ENCODE measurements at regions not wholly inside any gene's neighbourhood (a gene's known extent, or its start where the extent isn't known, plus 50 kb on each side); places are given as distances from the start of the nearest gene placed in this dataset.
"Not testable (repeated sequence)": the region's sequence is repeated elsewhere in the genome, so short reads cannot be mapped to it uniquely, and the experiment has no call there.

DNA sequence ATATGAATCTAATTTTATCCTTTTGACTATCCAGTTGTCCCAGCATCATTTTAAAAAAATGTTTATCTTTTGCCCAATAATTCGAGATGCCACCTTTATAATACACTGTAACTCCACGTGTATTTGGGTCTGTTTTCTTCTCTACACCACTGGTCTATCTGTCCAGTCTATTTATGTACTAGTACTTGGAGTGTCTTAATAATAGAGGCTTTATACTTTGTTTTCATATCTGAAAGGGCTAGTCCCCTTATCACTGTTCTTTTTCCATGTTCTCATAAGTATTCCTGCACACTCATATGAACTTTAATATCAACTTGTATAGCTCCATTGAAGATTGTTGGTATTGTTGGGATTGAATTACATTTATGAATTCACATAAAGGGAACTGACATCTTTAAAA lies 101.1 kb upstream of the RMP24 start:
- DNase-seq: no peak

DNA sequence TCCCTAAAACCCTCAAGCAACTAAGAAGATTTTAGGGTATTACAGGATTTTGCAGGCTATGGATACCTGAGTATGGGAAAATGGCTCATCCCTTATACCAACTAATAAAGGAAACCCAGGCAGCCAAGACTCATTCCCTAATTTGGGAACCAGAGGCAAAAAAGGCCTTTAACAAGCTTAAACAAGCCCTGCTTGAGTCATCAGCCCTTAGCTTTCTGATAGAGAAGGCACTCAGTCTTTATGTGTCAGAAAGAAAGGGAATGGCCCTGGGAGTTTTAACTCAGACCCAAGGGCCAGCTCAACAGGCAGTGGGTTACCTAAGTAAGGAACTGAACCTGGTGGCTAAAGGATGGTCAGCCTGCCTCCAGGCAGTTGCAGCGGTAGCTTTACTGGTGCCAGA lies 96.9 kb upstream of the RMP24 start:
- no peak for DNase-seq

GRCh38 chr18:35876243-35876642 lies 96.2 kb upstream of the RMP24 start:
- DNase-seq: no peak

DNA sequence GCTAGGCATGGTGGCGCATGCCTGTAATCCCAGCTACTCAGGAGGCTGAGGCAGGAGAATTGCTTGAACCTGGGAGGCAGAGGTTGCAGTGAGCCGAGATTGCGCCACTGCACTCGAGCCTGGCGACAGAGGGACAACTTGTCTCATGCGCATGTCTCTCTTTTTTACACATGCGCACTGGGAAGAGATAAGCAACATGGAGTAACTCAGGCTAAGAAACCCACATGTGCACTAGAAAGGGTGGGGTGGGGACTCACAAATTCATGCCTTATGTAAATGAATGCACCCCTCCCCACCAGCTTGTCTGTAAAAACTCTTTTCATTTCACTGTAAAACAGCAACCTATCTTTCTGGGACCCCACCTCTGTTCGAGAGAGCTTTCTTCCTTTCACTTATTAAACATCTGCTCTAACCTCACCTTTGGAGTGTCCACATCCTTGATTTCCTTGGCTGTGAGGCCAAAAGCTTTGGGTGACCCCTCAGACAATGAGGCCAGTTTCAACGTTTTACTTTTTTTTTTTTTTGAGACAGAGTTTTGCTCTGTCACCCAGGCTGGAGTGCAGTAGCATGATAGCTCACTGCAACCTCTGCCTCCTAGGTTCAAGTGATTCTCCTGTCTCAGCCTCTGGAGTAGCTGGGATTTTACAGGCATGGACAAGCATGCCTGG lies 91.6 kb upstream of the RMP24 start:
- DNase-seq: no peak

DNA sequence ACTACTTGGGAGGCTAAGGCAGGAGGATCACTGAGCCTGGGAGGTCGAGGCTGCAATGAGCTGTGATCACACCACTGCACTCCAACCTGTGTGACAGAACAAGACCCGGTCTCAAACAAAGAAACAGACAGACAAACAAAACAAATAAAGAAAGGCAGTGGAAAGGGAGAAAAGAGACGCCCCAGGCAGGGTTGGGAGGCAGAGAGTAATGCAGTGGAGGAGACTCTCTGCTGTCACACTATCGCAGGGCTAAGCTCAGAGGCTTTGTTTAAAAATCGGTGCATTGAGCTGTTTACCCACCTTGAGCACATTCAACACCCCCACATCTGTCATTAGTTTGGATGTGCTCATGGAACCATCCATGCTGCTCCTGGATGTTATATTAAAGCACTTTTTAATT lies 84.2 kb upstream of the RMP24 start:
- peak in 1 of 51 donors; percentile 58 for DNase-seq

GRCh38 chr18:35889677-35890076 lies 82.8 kb upstream of the RMP24 start:
- no peak for DNase-seq

DNA sequence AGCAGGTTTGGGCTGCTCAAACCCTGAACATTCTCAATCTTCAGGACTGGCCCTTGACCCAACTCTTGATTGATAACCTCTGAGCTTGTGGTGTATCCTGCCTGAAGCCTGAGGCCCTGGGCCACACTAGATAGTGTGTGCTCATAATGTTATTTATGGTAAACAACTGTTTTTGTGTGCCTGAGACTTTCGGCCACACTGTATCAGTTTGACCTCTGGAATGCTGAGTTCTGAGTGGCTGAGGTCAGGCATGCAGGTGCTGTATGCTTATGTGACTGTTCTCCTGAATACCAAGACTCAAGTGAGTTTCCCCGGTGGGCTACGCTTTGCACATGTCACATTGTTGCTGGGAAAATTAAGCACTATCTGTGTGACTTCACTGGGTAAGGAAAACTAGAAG lies 82.2 kb upstream of the RMP24 start:
- no peak for DNase-seq

GRCh38 chr18:35892118-35892517 lies 80.4 kb upstream of the RMP24 start:
- no peak for DNase-seq

DNA sequence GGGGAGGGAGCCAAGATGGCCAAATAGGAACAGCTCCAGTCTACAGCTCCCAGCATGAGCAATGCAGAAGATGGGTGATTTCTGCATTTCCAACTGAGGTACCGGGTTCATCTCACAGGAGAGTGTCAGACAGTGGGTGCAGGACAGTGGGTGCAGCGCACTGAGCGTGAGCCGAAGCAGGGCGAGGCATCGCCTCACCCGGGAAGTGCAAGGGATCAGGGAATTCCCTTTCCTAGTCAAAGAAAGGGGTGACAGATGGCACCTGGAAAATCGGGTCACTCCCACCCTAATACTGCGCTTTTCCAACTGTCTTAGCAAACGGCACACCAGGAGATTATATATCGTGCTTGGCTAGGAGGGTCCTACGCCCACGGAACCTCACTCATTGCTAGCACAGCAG lies 75.0 kb upstream of the RMP24 start:
- DNase-seq: not testable (repeated sequence)

DNA sequence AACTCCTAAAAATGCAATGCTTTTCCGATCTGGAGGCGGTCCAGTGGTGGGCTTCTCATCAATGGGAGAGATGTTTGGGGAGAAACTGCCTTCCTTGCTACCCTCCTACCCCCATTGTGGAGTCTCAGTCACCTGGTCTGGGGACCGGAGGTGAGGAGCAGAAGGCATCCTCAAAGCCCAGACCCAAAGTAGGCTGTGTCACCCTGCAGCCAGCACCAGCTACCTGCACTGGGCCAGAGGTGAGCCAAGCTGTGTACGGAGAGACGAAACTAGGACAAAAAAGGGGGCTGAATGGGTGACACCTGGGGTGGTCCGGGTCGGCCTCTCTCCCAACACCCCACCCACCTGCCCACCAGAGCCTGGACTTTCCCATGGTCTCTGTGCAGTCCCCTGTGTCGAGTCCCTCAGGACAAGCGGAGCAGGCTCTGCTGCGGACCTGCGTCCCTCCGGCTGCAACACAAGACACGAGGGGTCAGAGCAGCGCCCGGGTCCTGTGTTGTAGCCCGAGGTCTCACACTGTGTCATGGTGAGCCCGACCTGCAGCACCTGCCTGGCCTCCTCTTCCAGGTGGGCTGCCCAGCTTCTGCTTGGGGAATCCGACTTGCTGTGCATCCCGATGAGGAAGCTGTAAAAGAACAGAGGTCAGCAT lies 68.0 kb upstream of the RMP24 start:
- no peak for DNase-seq

DNA sequence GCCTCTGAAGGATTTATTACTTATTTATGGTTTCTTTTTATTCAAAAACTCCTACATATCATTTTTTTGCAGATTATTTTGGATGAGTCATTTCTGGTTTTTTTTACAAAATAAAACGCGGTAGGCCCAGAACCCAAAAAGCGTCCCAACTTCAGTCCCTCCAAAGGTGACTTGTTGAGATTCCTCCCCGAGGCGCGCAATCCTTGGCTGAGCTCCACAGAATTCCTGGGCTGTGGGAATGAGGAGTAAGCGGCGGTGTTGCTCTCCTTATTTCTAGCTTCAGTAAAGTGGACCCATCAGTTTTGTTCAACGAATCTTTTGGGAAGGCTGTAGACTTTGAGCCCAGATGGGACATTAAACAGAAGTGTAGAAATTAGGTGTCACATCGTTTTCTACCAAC lies 67.0 kb upstream of the RMP24 start:
- no peak for DNase-seq

GRCh38 chr18:35906291-35906690 lies 66.2 kb upstream of the RMP24 start:
- not testable (repeated sequence) for DNase-seq

GRCh38 chr18:35910327-35910726 lies 62.2 kb upstream of the RMP24 start:
- DNase-seq: no peak

DNA sequence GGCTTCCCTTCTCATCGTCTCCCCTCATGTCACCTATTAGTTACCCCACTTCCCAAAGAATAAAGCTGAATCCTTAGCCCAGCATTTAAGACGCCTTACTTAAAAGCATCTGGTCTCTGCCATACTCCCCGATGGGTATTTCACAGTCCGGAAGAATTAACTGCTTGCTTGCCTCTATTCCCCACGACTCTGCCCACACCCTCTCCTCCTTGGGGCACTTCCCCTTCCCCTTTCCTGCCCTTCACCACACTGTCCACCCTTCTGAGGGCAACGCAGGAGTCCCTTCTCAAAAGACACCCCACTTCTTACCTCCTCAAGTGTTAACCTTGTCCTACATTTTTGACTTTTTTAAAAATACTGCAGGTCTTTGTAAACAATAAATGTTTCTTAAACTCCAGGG lies 60.1 kb upstream of the RMP24 start:
- no peak for DNase-seq

DNA sequence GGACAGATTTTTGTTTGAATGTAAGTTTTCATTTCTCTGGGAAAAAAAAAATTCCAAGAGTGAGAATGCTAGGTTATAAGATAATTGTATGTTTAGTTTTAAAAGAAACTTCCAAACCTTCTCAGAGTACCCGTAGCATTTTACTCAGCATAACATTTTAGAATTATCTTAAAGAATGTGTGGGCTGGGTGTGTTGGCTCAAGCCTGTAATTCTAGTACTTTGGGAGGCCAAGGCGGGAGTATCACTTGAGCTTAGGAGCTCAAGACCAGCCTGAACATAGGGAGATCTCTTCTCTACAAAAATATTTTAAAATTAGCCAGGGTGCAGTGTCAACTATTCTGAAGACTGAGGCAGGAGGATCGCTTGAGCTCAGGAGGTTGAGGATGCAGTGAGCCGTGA lies 57.4 kb upstream of the RMP24 start:
- no peak for DNase-seq

DNA sequence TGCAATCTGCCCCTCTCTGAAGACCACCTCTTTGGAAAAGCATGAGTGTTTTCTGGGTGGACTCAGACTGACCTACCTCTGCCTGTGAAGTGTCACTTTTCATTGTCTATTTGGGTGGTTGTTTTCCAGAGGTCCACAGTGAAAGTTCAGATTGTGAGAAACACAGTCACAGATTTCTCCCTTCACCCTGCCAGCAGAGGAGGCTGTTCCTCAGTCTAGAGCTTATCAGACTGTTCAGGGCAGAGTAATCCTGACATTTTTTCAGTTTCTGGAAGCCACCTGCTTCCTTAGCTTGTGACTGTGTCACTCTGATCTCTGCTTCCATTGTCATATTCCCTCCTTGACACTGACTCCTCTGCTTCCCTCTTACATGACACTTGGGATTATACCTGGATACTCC lies 55.4 kb upstream of the RMP24 start:
- DNase-seq: no peak

- DNase-seq: no peak
Measured at GRCh38 chr18:35918564-35918963, 53.9 kb upstream of the RMP24 start.

DNA sequence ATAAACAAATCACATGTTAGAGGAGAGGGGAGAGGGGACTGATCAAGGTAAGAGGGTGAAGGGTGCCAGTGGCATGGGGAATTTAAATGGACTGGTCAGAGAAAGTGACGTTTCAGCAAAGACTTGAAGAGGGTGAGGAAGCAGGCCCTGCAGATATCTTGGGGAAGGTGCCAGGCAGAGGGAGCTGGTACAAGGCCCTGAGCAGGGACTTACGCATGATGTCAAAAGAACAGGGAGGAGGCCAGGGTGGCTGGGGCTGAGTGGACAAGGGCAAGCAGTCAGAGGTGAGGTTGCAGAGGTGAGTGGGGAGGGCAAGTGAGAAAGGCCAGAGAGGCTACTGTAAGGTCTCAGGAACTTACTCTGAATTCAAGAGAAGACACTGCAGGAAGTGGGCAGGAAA lies 53.3 kb upstream of the RMP24 start:
- DNase-seq: no peak

DNA sequence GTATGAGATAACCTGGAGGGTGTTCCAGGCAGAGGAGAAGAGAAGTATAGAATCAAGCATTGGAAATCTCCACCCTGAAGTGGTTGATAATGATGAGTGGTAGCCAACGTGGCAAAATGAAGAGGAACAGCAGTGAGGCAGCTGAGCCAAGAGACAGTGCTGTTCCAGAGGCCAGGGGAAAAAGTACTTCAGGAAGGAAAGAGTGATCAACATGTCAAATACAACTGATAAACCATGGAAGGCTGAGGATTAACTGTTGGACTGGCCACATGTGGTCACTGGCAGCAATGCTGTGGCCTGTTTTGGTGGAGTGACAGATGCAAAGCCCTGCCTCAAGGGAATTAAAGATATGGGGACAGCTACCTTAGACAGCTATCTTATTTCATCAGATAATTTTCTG lies 51.9 kb upstream of the RMP24 start:
- no peak for DNase-seq

All from hypothalamus (tissue), 51 donors.